Aorta (tissue), 5 donors: ENCODE measurements at regions not wholly inside any gene's neighbourhood (a gene's known extent, or its start where the extent isn't known, plus 50 kb on each side); places are given as distances from the start of the nearest gene placed in this dataset.
"Not testable (repeated sequence)": the region's sequence is repeated elsewhere in the genome, so short reads cannot be mapped to it uniquely, and the experiment has no call there.

Experiments used
- ATAC-seq: fragments of 200-7000 bp; cut with Tn5 transposase; one replicate; pipeline ENCODE4 v1.9.1; 2022; ENCODE audit warnings: moderate library complexity; ENCODE audit not compliant: low FRiP score
- DNase-seq, 2 donors: peaks; one replicate each; pipeline ENCODE4 v3.0.0-alpha.2; 2020
- H3K27ac ChIP-seq, 2 donors: one replicate each; pipeline ENCODE4 v1.5.1; 2013; ENCODE audit warnings: low read length in 2 of 2, mild to moderate bottlenecking in 2 of 2, moderate library complexity in 2 of 2, control low read depth in 1 of 2, inconsistent platforms in 1 of 2, low read depth in 1 of 2
- H3K27me3 ChIP-seq, 2 donors: one replicate each; pipeline ENCODE4 v1.6.1; 2013; ENCODE audit warnings: control low read depth in 1 of 2, low read length in 1 of 2, mild to moderate bottlenecking in 1 of 2, moderate library complexity in 1 of 2; ENCODE audit not compliant: insufficient read depth in 2 of 2, control insufficient read depth in 1 of 2
- H3K36me3 ChIP-seq, 2 donors: one replicate each; pipeline ENCODE4 v1.6.1; 2013; ENCODE audit warnings: control low read depth in 1 of 2, low read length in 1 of 2, mild to moderate bottlenecking in 1 of 2; ENCODE audit not compliant: insufficient read depth in 2 of 2, control insufficient read depth in 1 of 2
- H3K4me1 ChIP-seq, 2 donors: one replicate each; pipeline ENCODE4 v1.6.1; 2013; ENCODE audit warnings: low read length in 2 of 2, control low read depth in 1 of 2, mild to moderate bottlenecking in 1 of 2, moderate library complexity in 1 of 2; ENCODE audit not compliant: insufficient read depth in 2 of 2, control insufficient read depth in 1 of 2
- H3K4me3 ChIP-seq, 2 donors: one replicate each; pipeline ENCODE4 v1.5.1; 2013; ENCODE audit warnings: low read length in 2 of 2, control low read depth in 1 of 2, mild to moderate bottlenecking in 1 of 2
- H3K9me3 ChIP-seq: one replicate; pipeline ENCODE4 v1.6.1; 2013; ENCODE audit warnings: mild to moderate bottlenecking, low read length; ENCODE audit not compliant: control insufficient read depth
- WGBS, 2 donors: extraction: QIAGEN DNeasy Blood & Tissue Kit; methylation state at CpG; one replicate each; pipeline ENCODE4 v1.1.7; 2013; 5-methylcytosine and 5-hydroxymethylcytosine counted together
- intact Hi-C, 2 donors: fragments of 100-400 bp; cut with DNase I; formaldehyde crosslinking; loops; one replicate each; pipeline versions ENCODE4 v1.14.2 to v1.15.0; 2022
- donor health status: healthy with polysubstance abuse.
- donor health status: Bipolar disorder and iron deficiency.
- donor health status: DM: no; HTN: no; CAD: no.
- donor health status: DM: no; HTN: no; CAD: no.
- donor health status: DM: yes; HTN: yes; CAD: no.

DNA sequence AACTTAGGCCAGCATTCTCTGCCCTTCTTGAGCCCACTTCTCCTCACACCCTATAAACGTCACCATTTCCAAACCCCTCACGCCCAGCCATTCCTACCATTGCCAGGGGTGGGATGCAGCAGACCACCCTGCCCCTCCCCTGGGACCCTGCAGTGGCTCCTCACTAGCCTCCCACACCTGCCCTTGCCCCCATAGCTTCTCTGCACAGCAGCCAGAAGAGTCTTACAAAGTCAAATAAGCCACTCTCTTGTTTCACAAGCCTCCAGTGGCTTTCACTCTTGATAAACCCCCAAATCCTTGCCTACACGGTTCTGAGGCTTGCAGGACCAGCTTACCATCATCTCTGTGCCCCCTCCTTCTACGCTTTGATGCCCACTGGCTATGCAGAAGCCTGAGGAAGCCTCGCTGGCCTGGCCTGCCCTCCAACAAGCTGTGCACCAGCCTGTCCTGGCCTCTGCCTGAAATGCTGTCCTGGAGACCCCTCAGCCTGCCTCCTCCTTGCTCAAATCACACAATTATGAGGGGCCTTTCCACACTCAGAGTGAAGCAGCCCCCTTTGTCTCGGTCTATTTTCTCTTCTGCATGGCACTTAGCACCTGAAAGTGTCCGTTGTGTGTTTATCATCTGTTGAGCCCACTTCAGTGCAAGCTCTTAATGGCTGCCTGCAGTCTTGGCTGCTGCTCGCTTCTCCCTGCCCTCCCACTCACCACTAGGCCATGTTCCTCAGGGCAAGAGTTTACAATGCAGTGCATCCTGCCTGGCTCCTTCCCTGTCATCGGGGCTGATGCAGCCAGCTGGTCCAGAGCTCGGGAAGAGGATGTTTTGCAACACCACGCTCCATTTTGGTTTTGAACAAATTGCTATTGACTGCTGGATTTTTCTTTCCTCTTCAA, 82.6 kb upstream of the RGPD5 start:
- intact Hi-C loops, result no loop called here
- no peak for ATAC-seq
- Histone ChIP-seq H3K27me3 (no peaks in the 10 kb centered on the region), H3K9me3 (no peaks in the 10 kb centered on the region), H3K27ac (no peak overlapping the region), H3K4me1 (no peaks in the 10 kb centered on the region), H3K4me3 (no peak overlapping the region), H3K36me3 (no peaks in the 10 kb centered on the region)
- DNase-seq, result no peak
- 79 to 82% methylated on average over 11 of the region's 11 CpGs for WGBS, 2 donors

- H3K27ac ChIP-seq, result no peak overlapping the region
- no peak overlapping the region for H3K4me3 ChIP-seq
- no peak for ATAC-seq
- H3K36me3 ChIP-seq, result no peaks in the 10 kb centered on the region
- WGBS, 2 donors, result 94 to 100% methylated on average over 2 of the region's 2 CpGs
- H3K27me3 ChIP-seq, result no peaks in the 10 kb centered on the region
- intact Hi-C loops, result no loop called here
- DNase-seq, result no peak
- no peaks in the 10 kb centered on the region for H3K4me1 ChIP-seq
- H3K9me3 ChIP-seq, result no peaks in the 10 kb centered on the region
Measured at GRCh38 chr2:109712123-109712449, 82.0 kb upstream of the RGPD5 start.

DNA sequence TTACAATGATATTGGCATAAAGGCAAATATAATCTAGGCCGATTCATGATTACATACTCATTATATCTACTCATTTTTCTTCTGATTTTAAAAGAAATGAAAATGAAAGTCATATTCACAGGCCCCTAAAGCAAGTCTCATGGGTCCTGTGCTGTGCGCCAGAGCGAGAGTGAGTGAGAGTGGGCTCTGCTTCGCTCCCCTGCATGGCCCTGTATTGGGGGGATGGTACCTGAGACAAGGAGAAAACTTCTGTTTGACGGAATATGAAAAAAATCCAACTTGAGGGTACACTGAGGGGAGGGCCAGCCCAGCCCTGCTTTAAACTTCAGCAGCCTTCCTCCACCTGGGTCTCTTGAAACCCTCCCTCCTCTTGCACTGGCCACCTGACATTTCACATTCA, 81.4 kb upstream of the RGPD5 start:
- Histone ChIP-seq H3K27ac (no peak overlapping the region), H3K27me3 (no peaks in the 10 kb centered on the region), H3K4me3 (no peak overlapping the region), H3K9me3 (no peaks in the 10 kb centered on the region), H3K4me1 (no peaks in the 10 kb centered on the region), H3K36me3 (no peaks in the 10 kb centered on the region)
- WGBS, 2 donors, result 97% methylated on average over 5 of the region's 5 CpGs
- intact Hi-C loops, result no loop called here
- DNase-seq, result no peak
- no peak for ATAC-seq

GRCh38 chr2:109715313-109715805, 78.7 kb upstream of the RGPD5 start:
- WGBS, 2 donors, result 6 to 13% methylated on average over 1 of the region's 1 CpG
- no peak overlapping the region for H3K4me3 ChIP-seq
- DNase-seq, result no peak
- peak; percentile 68 for ATAC-seq
- H3K36me3 ChIP-seq, result no peaks in the 10 kb centered on the region
- H3K9me3 ChIP-seq, result no peaks in the 10 kb centered on the region
- no peak overlapping the region for H3K27ac ChIP-seq
- intact Hi-C loops, result loop anchor here (1.0 to 5.0 kb wide), 3 partner anchors 98 to 170 kb away; no protein-coding TSS in a partner anchor
- H3K4me1 ChIP-seq, result no peaks in the 10 kb centered on the region
- H3K27me3 ChIP-seq, result no peaks in the 10 kb centered on the region

- not testable (repeated sequence) for H3K27ac ChIP-seq, H3K36me3 ChIP-seq, H3K4me1 ChIP-seq, H3K9me3 ChIP-seq, H3K4me3 ChIP-seq, DNase-seq, ATAC-seq, H3K27me3 ChIP-seq
- WGBS, 2 donors, result 76 to 78% methylated on average over 4 of the region's 4 CpGs
- intact Hi-C loops, result loop anchor here (5.0 kb wide), 2 partner anchors 99 to 169 kb away; no protein-coding TSS in a partner anchor
Measured at GRCh38 chr2:109716596-109716995, 77.5 kb upstream of the RGPD5 start.

GRCh38 chr2:109718139-109718538, 76.0 kb upstream of the RGPD5 start:
- 96 to 99% methylated on average over 2 of the region's 2 CpGs for WGBS, 2 donors
- intact Hi-C loops, result loop anchor here (5.0 kb wide), 2 partner anchors 101 to 171 kb away; no protein-coding TSS in a partner anchor
- H3K36me3 ChIP-seq, result no peaks in the 10 kb centered on the region

DNA sequence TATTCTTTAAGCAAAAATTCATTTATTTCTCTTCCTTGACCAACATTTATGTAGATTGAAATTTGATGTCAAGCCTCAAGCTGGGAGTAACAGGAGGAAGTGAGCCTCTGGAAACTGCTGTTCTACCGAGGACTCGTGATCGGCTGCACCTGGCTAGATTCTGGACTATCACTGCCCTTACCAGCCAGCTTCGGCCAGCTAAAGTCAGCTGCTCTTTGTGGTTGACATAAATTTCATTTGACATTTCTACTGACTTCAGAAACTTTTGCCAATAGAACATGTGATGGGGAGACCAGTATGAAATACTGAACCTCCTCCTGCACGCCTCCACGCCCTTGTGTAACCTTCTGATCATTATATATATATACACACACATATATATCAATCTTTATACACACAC, 74.2 kb upstream of the RGPD5 start:
- H3K4me3 ChIP-seq, result no peak overlapping the region
- H3K9me3 ChIP-seq, result no peaks in the 10 kb centered on the region
- H3K36me3 ChIP-seq, result no peaks in the 10 kb centered on the region
- intact Hi-C loops, result loop anchor here (5.0 kb wide), 2 partner anchors 103 to 173 kb away; no protein-coding TSS in a partner anchor
- ATAC-seq (no peak), DNase-seq (no peak)
- H3K27ac ChIP-seq, result no peak overlapping the region
- H3K4me1 ChIP-seq, result no peaks in the 10 kb centered on the region
- no peaks in the 10 kb centered on the region for H3K27me3 ChIP-seq
- 90 to 93% methylated on average over 6 of the region's 6 CpGs for WGBS, 2 donors

More at GRCh38 chr2:109718139-109718538, 76.0 kb upstream of the RGPD5 start:
- H3K9me3 ChIP-seq, result no peaks in the 10 kb centered on the region
- no peak overlapping the region for H3K4me3 ChIP-seq
- no peaks in the 10 kb centered on the region for H3K4me1 ChIP-seq
- no peak overlapping the region for H3K27ac ChIP-seq
- DNase-seq (no peak), ATAC-seq (no peak)
- H3K27me3 ChIP-seq, result no peaks in the 10 kb centered on the region

DNA sequence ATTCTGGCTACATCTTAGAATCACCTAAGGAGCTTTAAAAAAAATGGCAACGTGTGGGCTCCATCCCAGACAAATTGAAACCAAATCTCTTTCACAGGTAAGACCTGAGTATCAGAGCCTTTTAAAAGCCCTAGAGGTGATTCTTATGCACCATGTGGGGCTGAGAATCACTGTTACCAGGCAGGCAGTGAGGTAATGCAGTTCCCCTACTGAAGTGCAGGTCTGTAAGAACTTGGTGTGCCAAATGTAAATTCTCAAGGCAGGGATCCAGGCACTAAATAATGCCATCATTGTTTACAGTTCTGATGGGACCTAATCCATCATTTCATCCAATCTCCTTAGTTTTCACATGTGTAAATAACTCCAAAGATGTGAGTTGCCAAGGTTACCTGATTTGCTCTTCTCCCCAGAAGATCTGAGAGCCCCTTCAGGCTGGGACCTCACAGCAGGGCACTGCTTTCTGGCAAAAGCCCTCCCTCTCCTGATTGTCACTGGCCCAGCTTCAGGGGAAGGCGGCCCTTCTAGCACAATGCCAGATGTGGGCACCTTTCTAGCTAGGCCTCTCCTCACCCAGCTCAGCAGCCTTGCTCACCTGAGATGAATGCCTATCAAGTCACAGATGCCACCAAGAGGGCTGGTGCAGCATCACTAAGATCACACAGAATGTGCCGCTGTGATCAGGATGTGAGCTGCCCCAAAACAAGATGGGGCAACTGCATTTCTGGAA, 73.6 kb upstream of the RGPD5 start:
- intact Hi-C loops, result no loop called here
- Histone ChIP-seq H3K27me3 (no peaks in the 10 kb centered on the region), H3K36me3 (no peaks in the 10 kb centered on the region), H3K4me3 (no peak overlapping the region), H3K9me3 (no peaks in the 10 kb centered on the region), H3K27ac (no peak overlapping the region), H3K4me1 (no peaks in the 10 kb centered on the region)
- ATAC-seq (no peak), DNase-seq (no peak)
- 76 to 77% methylated on average over 3 of the region's 3 CpGs for WGBS, 2 donors
